ENCODE measurements at regions not wholly inside any gene's neighbourhood (a gene's known extent, or its start where the extent isn't known, plus 50 kb on each side); places are given as distances from the start of the nearest gene placed in this dataset.

- intact Hi-C loops (cut with DNase I): no loop called here
These were observed 644.5 kb downstream of the KCTD16 start for GRCh38 chr5:144815131-144815530.

DNA sequence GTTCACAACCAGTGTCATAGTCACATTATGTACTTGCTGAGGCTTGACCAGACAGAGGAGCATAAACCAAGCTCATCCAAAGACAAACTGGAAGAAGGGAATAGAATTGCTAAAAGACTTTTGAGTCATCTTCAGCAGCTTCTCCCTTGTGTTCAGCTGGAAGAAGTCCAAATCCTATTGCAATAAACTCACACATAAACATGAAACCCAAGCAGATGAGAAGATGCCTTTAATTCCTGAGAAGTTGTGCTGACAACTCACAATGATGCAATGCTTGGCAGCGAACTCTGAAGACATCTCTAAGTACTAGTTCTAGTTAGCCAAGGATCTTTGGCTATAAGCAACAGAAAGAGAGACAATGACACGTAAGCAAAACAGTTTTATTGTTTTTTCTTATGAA lies 642.1 kb downstream of the KCTD16 start:
- intact Hi-C loops (cut with DNase I): no loop called here

More at GRCh38 chr5:144815131-144815530, 644.5 kb downstream of the KCTD16 start:
- DNase-seq (ENCODE audit: low spot score): no peak

DNA sequence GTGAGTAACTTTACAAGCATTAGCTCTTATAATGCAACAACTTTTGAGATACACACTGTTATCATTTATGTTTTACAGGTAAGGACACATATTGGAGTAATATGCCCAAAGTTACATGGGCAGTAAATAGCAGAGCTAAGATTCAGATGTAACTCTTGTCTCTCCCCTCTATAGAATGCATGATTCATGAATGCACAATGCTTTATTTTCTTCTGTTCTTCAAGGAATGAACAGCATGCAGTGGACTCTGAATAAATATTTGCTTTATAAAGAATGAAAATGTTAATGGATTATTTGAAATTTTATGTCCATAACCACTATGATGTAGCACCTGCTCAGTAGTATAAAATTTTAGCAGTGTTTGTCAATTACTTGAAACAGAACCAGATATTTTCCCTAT lies 629.5 kb downstream of the KCTD16 start:
- intact Hi-C loops (cut with DNase I): no loop called here

More for the DNA sequence above, 642.1 kb downstream of the KCTD16 start:
- no peak for DNase-seq (ENCODE audit: low spot score)

GRCh38 chr5:144798595-144798994 lies 627.9 kb downstream of the KCTD16 start:
- DNase-seq (ENCODE audit: low spot score): no peak
- intact Hi-C loops (cut with DNase I): no loop called here

More for the DNA sequence above, 629.5 kb downstream of the KCTD16 start:
- no peak for DNase-seq (ENCODE audit: low spot score)

GRCh38 chr5:144794922-144795321 lies 624.2 kb downstream of the KCTD16 start:
- intact Hi-C loops (cut with DNase I): no loop called here
- DNase-seq (ENCODE audit: low spot score): no peak

DNA sequence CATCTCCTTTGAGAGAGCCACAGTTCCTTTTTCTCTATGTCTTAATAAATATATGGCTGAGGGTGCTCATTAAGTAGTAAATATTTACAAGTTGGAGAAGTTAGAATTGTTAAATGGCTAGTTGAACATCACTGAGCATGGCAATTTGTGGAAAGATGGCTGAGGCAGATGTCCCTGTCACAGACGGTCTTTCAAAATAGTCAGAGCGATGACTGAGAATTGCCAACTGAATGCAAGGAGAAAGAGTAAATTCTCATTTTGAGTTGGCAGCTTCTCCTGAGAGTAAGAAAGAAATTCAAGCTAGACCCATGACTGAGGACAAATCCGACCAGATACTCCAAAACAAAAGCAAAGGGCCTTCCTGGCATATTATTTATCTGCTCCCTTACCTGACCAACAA lies 617.9 kb downstream of the KCTD16 start:
- no peak for DNase-seq (ENCODE audit: low spot score)
- intact Hi-C loops (cut with DNase I): no loop called here

- intact Hi-C loops (cut with DNase I): no loop called here
- DNase-seq (ENCODE audit: low spot score): no peak
These were observed 617.4 kb downstream of the KCTD16 start for GRCh38 chr5:144788046-144788445.

DNA sequence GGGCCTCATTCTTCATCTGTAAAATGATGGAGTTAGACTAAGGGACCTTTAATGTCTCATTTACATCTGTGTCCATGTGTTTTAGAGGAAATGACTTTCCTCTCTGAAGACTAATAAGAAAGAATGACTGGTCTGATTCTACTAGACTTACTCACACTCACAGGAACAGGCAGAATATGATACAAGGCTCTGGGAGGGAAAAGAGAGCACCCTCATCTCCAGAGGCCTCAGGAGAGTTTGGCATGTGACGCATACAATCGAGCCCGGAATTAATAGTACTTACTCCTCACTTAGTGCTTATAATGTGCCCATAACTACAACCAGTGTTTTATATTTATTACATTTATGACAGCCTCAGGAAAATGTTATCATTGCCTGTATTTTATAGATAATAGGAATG lies 608.7 kb downstream of the KCTD16 start:
- intact Hi-C loops (cut with DNase I): no loop called here
- no peak for DNase-seq (ENCODE audit: low spot score)

DNA sequence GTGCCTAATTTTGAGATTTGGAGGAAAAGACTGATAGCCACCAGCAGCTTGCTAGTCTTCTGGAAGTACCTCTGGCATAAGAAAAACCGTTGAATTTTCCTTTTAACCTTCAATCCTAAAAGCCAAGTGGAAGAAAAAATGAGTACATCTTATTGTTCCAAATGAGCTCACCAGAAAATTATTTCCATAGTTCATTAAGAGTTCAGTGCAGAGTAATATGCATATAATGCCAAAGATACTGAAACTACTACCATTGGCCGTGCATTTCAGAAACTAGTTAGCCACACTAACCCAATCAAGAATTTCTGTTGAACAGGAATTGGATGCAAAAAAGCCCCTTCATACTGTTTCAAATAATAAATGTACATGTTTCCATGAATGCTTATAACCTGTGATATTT lies 607.9 kb downstream of the KCTD16 start:
- DNase-seq (ENCODE audit: low spot score): no peak
- intact Hi-C loops (cut with DNase I): no loop called here

DNA sequence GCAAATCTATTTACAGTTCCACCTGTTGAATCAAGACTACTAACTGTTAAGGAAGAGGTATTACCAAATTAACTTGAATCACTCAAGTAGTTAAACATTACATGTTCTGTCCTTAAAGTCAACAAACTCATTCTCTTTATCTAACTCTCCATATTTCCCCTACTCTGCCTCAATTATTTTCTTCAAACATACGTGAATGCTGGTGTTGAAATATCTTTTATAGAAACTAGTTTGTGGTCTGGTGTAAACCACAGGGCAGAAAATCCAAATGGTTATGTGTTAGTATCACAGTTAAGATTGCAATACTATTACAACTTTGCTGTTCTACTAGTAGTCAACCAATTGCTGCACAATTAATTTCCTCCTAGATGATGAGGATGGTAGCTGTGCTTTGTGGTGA lies 603.5 kb downstream of the KCTD16 start:
- intact Hi-C loops (cut with DNase I): no loop called here
- DNase-seq (ENCODE audit: low spot score): no peak

DNA sequence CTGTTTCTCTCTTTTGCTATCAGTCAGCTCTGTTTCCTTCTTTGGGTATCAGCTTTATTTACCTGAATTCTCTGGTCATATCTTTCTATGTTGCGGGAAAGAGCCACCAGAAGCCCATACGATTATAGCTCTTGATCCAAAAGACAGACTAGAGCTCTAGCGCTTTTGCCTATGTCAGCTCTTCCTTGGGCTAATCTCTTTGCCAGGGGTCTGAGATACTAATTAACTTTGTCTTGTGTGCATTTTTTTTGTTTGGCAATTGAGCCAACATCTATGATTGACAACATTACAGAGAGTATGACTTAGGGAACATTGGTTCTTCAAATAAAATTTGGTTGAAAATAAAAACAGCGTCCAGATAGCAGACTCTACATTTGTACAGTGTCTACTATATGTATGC lies 603.0 kb downstream of the KCTD16 start:
- intact Hi-C loops (cut with DNase I): no loop called here
- no peak for DNase-seq (ENCODE audit: low spot score)

DNA sequence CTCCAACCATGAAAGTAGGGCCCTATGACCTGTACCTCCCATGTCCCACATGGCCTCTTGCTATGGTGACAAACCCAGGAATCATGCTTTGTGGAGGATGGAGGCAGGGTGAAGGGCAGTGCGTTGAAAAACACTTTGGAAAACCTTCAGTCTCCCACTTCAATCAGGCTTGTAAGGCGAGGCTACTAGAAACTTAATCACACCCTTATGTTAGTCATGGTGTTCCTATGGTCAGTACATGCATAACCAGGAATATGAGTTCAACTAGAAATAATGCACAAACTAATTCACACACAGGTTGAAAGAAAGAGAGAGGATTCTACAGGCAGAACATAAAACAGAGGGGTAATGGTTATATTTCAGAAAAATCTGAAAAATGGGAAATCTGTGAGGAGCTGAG lies 601.1 kb downstream of the KCTD16 start:
- DNase-seq (ENCODE audit: low spot score): no peak
- intact Hi-C loops (cut with DNase I): no loop called here

DNA sequence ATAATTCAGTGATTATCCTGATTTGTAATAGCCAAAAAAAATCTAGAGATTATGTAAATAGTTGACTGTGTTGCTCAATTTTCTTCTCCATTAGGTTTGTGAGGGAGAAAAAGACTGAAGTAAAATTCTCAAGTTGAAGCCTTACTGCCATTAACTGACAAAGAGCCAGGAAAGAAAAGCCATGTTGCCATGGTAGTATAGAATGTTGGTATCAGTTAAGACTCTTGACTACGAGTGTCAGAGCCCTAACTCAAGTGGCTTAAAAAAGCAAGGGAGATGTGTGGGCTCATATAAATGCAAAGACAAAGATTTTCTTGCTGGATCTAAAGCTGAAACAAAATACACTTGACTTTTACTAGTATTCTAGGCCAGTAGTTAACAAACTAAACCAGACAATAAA lies 571.7 kb downstream of the KCTD16 start:
- intact Hi-C loops (cut with DNase I): no loop called here
- no peak for DNase-seq (ENCODE audit: low spot score)

GRCh38 chr5:144731786-144732185 lies 561.1 kb downstream of the KCTD16 start:
- intact Hi-C loops (cut with DNase I): no loop called here
- no peak for DNase-seq (ENCODE audit: low spot score)

GRCh38 chr5:144712090-144712489 lies 541.4 kb downstream of the KCTD16 start:
- DNase-seq (ENCODE audit: low spot score): no peak
- intact Hi-C loops (cut with DNase I): no loop called here

DNA sequence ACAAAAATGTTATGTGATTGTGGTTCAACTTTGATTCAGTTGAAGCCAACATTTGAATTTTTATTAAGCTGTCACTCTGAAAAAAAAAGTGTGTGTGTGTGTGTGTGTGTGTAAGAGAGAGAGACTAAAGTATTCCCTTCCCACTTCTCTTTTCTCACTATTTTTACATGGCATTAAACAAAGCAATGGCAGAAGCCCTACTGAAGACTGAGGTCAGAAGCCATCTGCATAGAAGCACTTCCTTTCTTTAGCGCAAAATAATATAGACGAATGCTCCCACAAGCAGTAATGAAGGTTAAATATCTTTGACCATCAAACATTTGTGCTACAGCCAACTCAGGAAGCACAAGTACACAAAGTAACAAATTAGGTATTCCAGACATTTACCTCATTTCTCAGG lies 540.5 kb downstream of the KCTD16 start:
- intact Hi-C loops (cut with DNase I): no loop called here
- DNase-seq (ENCODE audit: low spot score): no peak

GRCh38 chr5:144710637-144711036 lies 540.0 kb downstream of the KCTD16 start:
- intact Hi-C loops (cut with DNase I): no loop called here
- no peak for DNase-seq (ENCODE audit: low spot score)

GRCh38 chr5:144703776-144704175 lies 533.1 kb downstream of the KCTD16 start:
- DNase-seq (ENCODE audit: low spot score): no peak
- intact Hi-C loops (cut with DNase I): no loop called here

- intact Hi-C loops (cut with DNase I): no loop called here
- no peak for DNase-seq (ENCODE audit: low spot score)
These were observed 527.8 kb downstream of the KCTD16 start for GRCh38 chr5:144698484-144698883.

DNA sequence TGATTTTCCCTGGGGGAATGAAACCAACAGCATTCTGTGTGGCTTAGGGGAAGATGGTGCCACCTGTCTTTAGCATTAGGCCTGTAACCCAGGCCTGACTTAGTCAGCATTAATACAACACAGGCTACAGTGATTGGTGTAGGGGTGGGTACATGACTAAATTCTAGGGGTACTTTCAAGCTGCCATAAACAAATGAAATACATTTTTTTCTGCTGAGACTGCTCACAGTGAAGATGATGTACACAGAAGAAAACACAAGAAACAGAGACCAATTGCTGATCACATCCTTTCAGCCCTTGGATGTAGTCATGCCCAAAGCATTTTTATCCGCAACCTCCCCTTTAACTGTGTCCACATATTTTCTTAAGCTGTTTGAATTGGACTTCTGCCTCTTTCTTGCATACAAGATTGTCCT lies 527.2 kb downstream of the KCTD16 start:
- DNase-seq (ENCODE audit: low spot score): no peak
- intact Hi-C loops (cut with DNase I): no loop called here

- intact Hi-C loops (cut with DNase I): no loop called here
- DNase-seq (ENCODE audit: low spot score): no peak
These were observed 521.3 kb downstream of the KCTD16 start for GRCh38 chr5:144691936-144692335.

DNA sequence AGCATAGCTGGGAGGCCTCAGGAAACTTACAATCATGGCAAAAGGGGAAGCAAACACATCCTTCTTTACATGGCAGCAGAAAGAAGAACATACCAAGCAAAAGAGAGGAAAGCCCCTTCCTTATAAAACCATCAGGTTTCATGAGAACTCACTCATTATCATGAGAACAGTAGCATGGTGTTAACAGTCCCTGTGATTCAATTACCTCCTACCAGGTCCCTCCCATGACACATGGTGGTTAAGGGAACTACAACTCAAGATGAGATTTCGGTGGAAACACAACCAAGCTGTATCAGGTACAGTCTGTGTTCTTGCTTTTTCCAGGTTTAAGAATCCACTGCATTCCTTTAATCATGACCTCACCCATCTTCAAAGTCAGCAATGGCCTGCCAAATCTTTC lies 514.2 kb downstream of the KCTD16 start:
- DNase-seq (ENCODE audit: low spot score): no peak
- intact Hi-C loops (cut with DNase I): no loop called here

- DNase-seq (ENCODE audit: low spot score): no peak
- intact Hi-C loops (cut with DNase I): no loop called here
These were observed 510.0 kb downstream of the KCTD16 start for GRCh38 chr5:144680711-144681110.
